Glutamatergic neuron (in vitro differentiated cells): ENCODE measurements at regions not wholly inside any gene's neighbourhood (a gene's known extent, or its start where the extent isn't known, plus 50 kb on each side); places are given as distances from the start of the nearest gene placed in this dataset.

ENCODE experiments used
- DNase-seq: peaks from one replicate; pipeline ENCODE4 v3.0.0; 2022
- H3K27ac Mint-ChIP-seq: one replicate; pipeline ENCODE4 v1.8.0; 2020; ENCODE audit warnings: mild to moderate bottlenecking, mixed read lengths, inconsistent platforms; ENCODE audit not compliant: unreplicated experiment
- H3K27me3 Mint-ChIP-seq: one replicate; pipeline ENCODE4 v1.8.0; 2020; ENCODE audit warnings: mild to moderate bottlenecking, moderate library complexity, mixed read lengths, inconsistent platforms; ENCODE audit not compliant: unreplicated experiment
- H3K36me3 Mint-ChIP-seq: one replicate; pipeline ENCODE4 v1.8.0; 2020; ENCODE audit warnings: mild to moderate bottlenecking, mixed read lengths, inconsistent platforms; ENCODE audit not compliant: unreplicated experiment
- H3K4me1 Mint-ChIP-seq: one replicate; pipeline ENCODE4 v1.8.0; 2020; ENCODE audit warnings: mild to moderate bottlenecking, low read depth, mixed read lengths, inconsistent platforms; ENCODE audit not compliant: unreplicated experiment
- H3K4me3 Mint-ChIP-seq: one replicate; pipeline ENCODE4 v1.8.0; 2020; ENCODE audit warnings: mild to moderate bottlenecking, mixed read lengths, inconsistent platforms; ENCODE audit not compliant: unreplicated experiment
- H3K9me3 Mint-ChIP-seq: one replicate; pipeline ENCODE4 v1.8.0; 2020; ENCODE audit warnings: mild to moderate bottlenecking, moderate library complexity, mixed read lengths, inconsistent platforms; ENCODE audit not compliant: unreplicated experiment
- TF ChIP-seq, protein P1 (sequence below): fragments of 200-600 bp; sonication (generic); IDR thresholded peaks from one replicate; pipeline ENCODE4 v1.5.0; 2021; ENCODE audit not compliant: partially characterized antibody, unreplicated experiment

- H3K27ac Mint-ChIP-seq: no peak overlapping the region
These were observed 263.0 kb downstream of the NEDD1 start for GRCh38 chr12:97169889-97170567.

DNA sequence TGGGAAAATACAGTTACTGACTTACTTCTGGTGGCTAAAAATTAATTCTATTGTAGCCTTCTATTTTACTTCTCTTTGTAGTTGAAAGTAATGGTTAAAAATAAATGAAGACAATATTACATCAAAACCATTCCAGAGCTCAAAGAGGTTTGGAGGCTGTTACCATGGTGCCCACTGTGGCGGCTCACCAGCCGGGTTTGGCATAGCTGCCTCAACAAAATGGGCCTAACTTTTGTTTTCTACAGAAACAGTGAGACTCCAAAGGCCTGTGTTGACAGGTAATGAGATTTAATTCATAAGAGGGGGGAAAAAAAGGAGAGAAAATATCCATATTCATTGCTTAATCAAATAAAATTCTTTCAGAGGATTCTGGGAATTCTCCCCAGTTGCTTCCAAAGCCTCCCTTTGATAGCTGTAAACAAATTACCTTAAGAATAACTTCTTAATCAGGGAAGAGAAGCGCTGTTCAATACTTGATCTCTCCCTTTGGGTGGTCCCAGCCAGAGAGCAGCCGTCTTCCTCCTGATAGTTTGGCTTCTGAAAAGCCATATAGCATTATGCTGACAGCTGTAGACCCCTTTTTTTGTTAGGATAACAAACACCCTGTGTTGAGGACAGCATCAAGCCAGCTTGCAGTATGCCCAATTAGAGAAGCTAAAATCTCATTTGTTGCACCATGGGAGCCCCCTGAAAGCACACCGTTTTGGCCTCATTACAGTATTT is 266.8 kb downstream of the NEDD1 start:
- Mint-ChIP-seq H3K36me3 (no peaks in the 10 kb centered on the region), H3K27ac (no peak overlapping the region), H3K4me3 (no peak overlapping the region), H3K9me3 (no peaks in the 10 kb centered on the region), H3K4me1 (peaks cover 6% of the 10 kb centered on the region), H3K27me3 (no peaks in the 10 kb centered on the region)
- TF ChIP-seq, protein P1, sequence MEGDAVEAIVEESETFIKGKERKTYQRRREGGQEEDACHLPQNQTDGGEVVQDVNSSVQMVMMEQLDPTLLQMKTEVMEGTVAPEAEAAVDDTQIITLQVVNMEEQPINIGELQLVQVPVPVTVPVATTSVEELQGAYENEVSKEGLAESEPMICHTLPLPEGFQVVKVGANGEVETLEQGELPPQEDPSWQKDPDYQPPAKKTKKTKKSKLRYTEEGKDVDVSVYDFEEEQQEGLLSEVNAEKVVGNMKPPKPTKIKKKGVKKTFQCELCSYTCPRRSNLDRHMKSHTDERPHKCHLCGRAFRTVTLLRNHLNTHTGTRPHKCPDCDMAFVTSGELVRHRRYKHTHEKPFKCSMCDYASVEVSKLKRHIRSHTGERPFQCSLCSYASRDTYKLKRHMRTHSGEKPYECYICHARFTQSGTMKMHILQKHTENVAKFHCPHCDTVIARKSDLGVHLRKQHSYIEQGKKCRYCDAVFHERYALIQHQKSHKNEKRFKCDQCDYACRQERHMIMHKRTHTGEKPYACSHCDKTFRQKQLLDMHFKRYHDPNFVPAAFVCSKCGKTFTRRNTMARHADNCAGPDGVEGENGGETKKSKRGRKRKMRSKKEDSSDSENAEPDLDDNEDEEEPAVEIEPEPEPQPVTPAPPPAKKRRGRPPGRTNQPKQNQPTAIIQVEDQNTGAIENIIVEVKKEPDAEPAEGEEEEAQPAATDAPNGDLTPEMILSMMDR: no peak
- DNase-seq: no peak

More at GRCh38 chr12:97169889-97170567, 263.0 kb downstream of the NEDD1 start:
- no peak for DNase-seq
- no peaks in the 10 kb centered on the region for H3K27me3 Mint-ChIP-seq
- H3K36me3 Mint-ChIP-seq: no peaks in the 10 kb centered on the region
- H3K4me1 Mint-ChIP-seq: peaks cover 6% of the 10 kb centered on the region
- TF ChIP-seq, protein P1: no peak
- no peaks in the 10 kb centered on the region for H3K9me3 Mint-ChIP-seq
- H3K4me3 Mint-ChIP-seq: no peak overlapping the region

DNA sequence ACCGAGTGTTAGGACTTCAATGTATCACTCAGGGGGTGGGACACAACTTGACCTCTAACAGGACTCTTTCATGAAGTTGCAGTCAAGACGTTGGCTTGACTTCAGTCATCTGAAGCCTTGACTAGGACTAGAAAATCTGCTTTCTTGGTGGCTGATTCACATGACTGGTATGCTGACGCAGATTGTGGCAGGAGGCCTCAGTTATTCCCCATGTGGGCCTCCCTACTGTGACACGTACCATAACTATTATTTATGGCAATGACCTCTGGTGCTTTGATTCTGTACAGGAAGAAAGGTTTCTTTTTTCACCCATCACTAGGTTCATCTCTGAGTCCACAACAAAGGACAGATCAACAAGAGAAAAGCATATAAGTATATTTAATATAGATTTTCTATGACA is 270.4 kb downstream of the NEDD1 start:
- Mint-ChIP-seq H3K9me3 (no peaks in the 10 kb centered on the region), H3K4me3 (no peak overlapping the region), H3K27me3 (no peaks in the 10 kb centered on the region), H3K27ac (no peak overlapping the region), H3K4me1 (no peaks in the 10 kb centered on the region), H3K36me3 (no peaks in the 10 kb centered on the region)
- TF ChIP-seq, protein P1: no peak
- DNase-seq: no peak

GRCh38 chr12:97181571-97182265 is 274.7 kb downstream of the NEDD1 start:
- peaks cover 3% of the 10 kb centered on the region for H3K36me3 Mint-ChIP-seq
- H3K27me3 Mint-ChIP-seq: no peaks in the 10 kb centered on the region
- no peak for DNase-seq
- no peak overlapping the region for H3K27ac Mint-ChIP-seq
- H3K4me1 Mint-ChIP-seq: no peaks in the 10 kb centered on the region
- TF ChIP-seq, protein P1: no peak
- H3K9me3 Mint-ChIP-seq: no peaks in the 10 kb centered on the region
- no peak overlapping the region for H3K4me3 Mint-ChIP-seq
